HG03066 (cell line): ENCODE measurements at regions not wholly inside any gene's neighbourhood (a gene's known extent, or its start where the extent isn't known, plus 50 kb on each side); places are given as distances from the start of the nearest gene placed in this dataset.

Experiments used
- ATAC-seq: cut with Tn5 transposase; IDR thresholded peaks from one replicate; pipeline ENCODE4 v1.9.1; 2021; ENCODE audit warnings: low read depth; ENCODE audit not compliant: unreplicated experiment

DNA sequence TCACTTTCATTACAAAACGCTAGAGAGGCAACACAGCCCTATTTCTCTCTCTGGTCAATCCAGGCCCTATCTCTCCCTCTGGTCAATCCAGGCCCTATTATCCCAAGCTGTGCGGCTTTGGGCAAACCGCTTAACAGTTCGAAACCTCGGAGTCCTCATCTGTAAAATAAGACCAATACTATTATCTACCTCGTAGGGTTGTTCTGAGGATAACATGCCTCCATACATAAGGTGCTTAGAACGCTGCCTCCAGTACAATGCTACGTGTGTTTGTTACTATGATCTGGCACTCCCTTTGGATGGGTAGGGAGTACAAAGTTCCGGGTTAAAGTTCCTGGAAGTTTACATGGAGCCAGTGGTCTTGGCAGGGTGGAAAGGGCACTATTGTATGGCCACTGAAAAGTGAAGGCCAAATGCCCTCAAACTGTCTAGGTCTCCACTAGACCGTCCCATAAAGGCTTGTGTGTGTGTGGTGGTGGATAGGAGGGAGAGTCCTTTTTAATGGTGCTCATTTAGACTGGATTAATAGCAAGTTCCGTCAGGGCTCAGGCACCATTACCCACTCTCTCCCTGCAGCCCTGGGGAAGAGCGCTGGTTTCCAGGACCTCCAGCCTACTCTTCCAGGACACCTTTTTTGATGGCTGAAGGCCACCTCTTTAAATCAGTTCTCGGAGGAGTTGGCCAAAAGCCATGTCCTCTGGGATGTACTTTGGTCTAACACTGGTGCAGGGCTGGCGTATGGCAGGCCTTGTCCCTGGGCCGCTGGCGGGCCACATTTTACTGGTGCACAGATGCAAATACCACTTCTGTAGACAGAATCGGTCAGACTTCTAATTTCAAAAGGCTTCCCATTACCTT is 75.6 kb upstream of the BCOR start:
- ATAC-seq = no peak

GRCh38 chrX:40172401-40173142 is 74.8 kb upstream of the BCOR start:
- ATAC-seq = no peak

DNA sequence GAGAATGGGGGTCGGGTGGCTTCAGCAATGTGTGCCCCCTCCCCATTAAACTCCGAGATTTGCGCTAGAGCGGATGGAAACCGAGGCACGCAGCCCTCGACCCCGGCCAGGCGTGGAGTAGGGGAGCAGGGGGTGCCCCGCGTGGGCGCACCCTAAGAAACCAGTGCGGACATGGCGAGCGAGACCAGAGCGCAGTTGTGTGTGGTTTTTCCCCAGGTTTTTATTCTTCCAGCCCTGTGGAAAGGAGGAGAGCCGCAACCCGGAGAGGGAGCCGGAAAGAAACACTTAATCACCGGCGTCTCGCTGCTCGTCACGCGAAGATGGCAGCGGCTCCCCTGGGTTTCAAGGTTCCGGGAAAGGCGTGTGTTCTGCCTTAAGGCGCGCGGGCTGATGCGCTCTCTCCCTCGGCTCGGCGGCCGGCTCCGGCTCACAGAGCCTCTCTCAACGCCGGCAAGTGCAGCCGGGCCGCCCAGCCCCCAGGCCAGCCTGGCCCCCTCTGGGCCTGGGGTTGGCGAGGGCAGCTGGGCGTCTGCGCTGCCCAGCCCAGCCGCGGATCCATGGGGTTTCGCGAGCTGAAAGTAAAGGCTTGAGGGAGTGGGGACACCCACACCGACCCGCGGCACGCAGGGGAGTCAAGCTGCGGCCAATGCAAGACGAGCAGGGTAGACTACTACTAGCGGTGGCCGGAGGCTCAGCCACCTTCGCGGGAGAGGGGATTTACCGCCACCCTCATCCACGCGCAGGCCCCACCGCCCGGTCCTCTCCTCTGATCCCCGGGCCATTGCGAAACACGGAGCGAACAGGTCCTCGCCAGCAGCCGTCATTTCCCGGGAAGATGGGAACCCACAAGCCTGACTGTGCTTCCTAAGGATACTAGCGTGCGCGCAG is 74.0 kb upstream of the BCOR start:
- ATAC-seq = no peak

GRCh38 chrX:40170830-40171512 is 73.2 kb upstream of the BCOR start:
- ATAC-seq = no peak

- no peak for ATAC-seq
Observed at GRCh38 chrX:40169193-40170101, 71.7 kb upstream of the BCOR start.

- no peak for ATAC-seq
Observed at GRCh38 chrX:40168480-40169011, 70.8 kb upstream of the BCOR start.

DNA sequence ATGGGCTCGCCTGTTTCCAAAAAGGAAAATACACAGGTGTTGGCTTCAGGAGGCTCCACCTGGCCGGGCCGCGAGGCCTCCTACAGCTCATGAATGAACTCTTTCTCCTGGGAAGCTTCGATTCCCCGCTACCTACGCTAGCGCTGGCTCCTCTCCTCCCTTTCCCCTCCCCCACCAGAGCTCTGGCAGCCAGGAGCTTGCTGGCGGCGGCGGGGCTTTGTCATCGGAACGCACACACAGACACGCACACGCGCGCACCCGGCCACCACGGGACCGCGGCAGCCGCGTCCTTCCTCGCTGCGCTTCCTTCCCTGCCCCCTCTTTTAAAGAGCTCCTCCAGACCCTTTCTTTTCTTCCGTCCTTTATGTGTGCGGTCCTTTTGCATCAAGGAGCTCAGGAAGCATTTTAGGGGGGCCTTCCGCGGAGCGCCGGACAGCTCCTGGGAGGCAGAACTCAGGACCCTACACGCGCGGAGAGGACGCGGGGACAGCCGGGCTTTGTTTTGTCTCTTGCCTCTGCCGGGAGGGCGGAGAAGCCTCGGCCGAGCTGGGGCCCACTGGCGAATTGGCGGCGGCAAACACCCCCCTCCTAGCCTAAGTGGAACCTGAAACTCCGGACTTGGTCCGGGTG is 70.2 kb upstream of the BCOR start:
- no peak for ATAC-seq

DNA sequence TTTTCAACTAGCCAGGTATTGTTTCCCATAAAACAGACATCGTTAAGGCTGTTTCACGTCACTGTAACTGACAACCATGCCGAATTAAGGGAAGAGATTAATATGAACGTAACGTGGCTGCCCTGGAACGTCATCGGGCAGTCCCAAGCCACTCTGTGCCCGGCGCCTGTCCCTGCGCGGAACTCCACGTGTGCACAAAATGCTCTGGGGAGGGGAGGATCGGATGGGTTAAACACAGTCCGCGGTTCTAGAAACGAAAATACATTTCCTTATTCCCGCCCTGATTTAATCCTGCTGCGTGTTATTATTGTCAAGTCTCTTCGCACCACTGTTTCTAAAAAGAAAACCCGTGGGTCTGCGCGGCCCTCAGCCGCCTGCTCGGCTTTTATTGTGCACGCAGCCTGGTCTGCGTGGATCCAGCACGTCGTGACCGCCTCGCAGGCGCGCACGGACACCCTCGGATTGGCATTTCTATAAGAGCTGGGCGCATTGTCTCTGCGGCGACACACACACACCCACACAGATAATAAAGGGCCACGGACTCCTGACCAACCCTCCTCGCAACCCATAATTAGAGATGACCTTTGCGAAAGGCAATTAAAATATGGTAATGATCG is 69.6 kb upstream of the BCOR start:
- no peak for ATAC-seq

DNA sequence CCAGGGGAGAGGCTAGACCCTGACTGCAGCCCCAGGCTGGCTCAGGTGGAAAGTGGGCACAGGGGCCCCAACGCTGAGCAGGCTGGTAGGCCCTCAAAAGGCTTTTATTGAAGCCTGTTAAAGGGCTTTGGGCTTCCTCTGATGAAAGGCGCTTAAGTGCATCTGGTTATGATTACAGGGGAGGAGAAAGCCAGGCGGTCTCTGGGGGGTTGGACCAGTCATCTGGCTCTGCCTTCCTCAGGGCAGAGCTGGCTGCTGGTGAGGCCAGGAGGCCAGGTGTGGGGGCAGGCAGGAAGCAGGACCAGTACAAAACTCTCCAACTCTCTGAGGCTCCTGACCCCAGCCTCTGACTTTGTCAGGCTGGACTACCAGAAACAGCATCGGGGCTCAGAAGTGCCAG is 68.8 kb upstream of the BCOR start:
- ATAC-seq = no peak

DNA sequence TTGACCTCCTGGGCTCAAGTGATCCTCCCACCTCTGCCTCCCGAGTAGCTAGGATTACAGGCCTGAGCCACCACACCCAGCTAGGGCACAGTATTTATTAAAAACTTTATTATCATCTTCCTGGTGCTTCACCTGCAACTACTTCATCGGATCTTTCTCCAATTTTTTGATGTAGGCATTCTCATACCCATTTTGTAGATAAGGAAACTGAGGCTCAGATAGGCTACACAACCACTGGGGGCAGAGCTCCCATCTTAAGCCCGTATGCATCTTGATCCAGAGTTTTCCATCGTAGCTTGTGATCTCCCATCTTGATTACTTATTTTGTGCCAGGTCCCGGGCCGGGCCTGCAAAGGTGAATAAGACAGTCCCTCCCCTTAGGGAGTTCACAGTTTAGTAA is 68.1 kb upstream of the BCOR start:
- ATAC-seq = no peak

DNA sequence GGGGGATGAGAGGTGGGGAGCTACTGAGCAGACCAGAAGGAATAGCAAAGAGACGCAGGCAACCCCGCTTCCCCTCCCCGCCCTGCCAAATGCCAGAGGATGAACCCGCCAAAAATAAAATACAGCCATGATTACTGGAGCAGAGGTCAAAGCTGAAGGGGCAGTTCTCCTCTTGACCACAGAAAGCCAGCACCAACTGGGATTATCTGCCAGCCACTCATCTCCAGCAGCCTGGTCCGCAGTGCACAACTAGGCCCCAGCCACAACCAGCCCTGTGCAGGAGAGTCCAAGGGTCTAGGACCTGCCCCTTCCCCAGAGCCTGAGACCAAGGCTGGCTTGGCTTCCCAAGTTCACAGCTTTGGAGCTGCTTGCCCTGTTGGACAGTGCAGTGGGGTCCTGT is 67.4 kb upstream of the BCOR start:
- no peak for ATAC-seq

DNA sequence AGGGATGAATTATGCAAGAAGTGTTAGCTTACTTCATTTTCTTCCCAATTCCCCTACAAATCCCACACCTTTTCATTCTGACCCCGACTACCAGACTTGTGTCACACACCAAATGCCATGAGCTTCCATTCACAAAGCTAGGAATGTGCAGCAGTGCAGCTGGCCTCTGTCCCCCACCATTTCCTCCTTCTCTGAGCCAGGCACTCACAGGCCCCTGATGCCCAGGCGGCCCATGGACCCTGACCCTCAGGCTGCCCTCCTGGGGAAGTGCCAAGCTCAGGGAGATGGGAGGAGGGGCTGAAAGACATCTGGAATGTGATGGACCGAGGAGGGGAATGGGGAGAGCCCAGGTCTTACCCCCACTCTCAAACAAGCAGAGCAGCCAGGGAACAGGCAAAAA is 67.0 kb upstream of the BCOR start:
- ATAC-seq = no peak

GRCh38 chrX:40158036-40158706 is 60.4 kb upstream of the BCOR start:
- no peak for ATAC-seq

DNA sequence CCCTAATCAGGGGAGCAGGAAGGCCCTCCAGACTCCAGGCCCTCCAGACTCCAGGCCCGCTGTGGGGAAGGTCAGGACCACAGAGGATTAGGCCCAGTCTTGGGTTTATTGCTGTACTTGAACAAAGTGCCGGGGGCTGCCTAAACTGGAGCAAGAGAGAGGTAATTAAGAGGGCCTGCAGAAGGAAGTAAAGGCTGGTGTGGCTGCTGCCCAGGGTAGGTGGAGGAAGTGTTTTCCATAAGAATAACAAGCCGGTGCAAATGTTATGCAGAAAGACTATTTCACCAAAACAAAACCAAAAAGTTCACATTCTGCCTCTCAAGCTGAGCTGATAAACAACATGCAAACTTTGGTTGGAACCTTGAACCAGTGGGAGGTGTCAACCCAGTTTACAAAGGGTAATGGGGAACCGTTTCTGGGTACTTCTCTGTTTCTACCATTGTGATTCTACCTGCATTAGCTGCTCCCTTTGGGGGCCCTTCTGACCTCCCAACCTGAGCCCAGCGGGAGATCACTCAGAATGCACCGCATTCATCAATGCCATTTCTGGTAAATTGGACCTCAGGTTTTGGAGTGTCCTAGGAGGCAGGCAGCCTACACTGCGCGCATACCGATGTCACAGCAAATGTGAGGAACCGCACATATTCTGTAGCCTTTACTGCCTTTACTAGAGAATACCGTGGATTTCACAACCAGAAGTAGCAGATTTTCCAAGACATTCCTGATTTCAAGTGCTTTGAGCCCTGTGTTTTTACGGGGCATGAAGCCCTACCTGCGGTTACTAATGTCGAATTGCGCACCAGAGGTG is 59.7 kb upstream of the BCOR start:
- ATAC-seq = no peak

GRCh38 chrX:40156470-40157227 is 58.9 kb upstream of the BCOR start:
- no peak for ATAC-seq
